PC-3 (cell line): ENCODE measurements at regions not wholly inside any gene's neighbourhood (a gene's known extent, or its start where the extent isn't known, plus 50 kb on each side); places are given as distances from the start of the nearest gene placed in this dataset.

Experiments used
- CTCF ChIP-seq: fragments of 300-600 bp; sonication (generic); conservative IDR thresholded peaks from 2 replicates; pipeline ENCODE4 v1.5.1; 2017; ENCODE audit warnings: antibody characterized with exemption, low read depth, mild to moderate bottlenecking, low read length
- EZH2 ChIP-seq: fragments of 300-600 bp; sonication (generic); IDR thresholded peaks from one replicate; pipeline ENCODE4 v1.6.1; 2017; ENCODE audit warnings: antibody characterized with exemption, mild to moderate bottlenecking, low read length; ENCODE audit not compliant: unreplicated experiment

GRCh38 chr6:88474720-88475119 is 308.6 kb upstream of the CNR1 start:
- TF ChIP-seq CTCF, result no peak
- TF ChIP-seq EZH2, result no peak
